Astrocyte (in vitro differentiated cells and primary cell): ENCODE measurements at regions not wholly inside any gene's neighbourhood (a gene's known extent, or its start where the extent isn't known, plus 50 kb on each side); places are given as distances from the start of the nearest gene placed in this dataset.

ENCODE experiments used
- EZH2 ChIP-seq: IDR thresholded peaks from 2 replicates; pipeline ENCODE4 v1.6.1; 2012; ENCODE audit warnings: mild to moderate bottlenecking, low read length, inconsistent platforms; ENCODE audit not compliant: insufficient read depth
- TF ChIP-seq, protein P1 (sequence below): IDR thresholded peaks from 2 replicates; pipeline ENCODE4 v1.5.1; 2011; ENCODE audit warnings: low read depth, mild to moderate bottlenecking, inconsistent platforms, low read length, moderate library complexity; ENCODE audit not compliant: insufficient read depth

DNA sequence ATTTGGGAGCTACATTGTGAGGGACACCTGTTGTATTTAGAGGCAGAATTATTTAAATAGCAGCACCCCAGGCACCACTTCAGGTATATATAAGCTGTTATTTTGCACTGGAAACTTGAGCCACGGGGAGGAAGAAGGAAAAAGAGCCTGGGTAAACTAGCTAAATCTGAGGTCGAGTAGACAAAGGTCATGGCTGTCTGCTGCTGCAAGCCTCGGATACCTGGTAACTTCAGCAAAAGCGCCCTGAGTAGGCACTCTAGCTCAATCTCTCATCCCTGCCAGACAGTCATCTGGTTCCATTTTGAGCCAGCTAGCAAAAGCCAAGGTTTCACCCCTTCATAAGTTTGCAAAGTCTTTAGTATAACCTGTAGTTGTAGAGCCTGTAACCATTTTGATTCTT, 101.9 kb upstream of the ZNF644 start:
- TF ChIP-seq, protein P1, sequence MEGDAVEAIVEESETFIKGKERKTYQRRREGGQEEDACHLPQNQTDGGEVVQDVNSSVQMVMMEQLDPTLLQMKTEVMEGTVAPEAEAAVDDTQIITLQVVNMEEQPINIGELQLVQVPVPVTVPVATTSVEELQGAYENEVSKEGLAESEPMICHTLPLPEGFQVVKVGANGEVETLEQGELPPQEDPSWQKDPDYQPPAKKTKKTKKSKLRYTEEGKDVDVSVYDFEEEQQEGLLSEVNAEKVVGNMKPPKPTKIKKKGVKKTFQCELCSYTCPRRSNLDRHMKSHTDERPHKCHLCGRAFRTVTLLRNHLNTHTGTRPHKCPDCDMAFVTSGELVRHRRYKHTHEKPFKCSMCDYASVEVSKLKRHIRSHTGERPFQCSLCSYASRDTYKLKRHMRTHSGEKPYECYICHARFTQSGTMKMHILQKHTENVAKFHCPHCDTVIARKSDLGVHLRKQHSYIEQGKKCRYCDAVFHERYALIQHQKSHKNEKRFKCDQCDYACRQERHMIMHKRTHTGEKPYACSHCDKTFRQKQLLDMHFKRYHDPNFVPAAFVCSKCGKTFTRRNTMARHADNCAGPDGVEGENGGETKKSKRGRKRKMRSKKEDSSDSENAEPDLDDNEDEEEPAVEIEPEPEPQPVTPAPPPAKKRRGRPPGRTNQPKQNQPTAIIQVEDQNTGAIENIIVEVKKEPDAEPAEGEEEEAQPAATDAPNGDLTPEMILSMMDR: no peak
- no peak for TF ChIP-seq EZH2
